Ascending aorta (tissue), 2 donors: ENCODE measurements at regions not wholly inside any gene's neighbourhood (a gene's known extent, or its start where the extent isn't known, plus 50 kb on each side); places are given as distances from the start of the nearest gene placed in this dataset.

Experiments used
- DNase-seq, 2 donors: peaks; one replicate each; pipeline ENCODE4 v3.0.0-alpha.2; 2019; ENCODE audit warnings: low spot score in 2 of 2
- H3K27ac ChIP-seq, 2 donors: fragments of 200-600 bp; sonication (generic); one replicate each; pipeline ENCODE4 v1.5.1; 2016 to 2017; ENCODE audit warnings: mild to moderate bottlenecking in 1 of 2
- H3K27me3 ChIP-seq: fragments of 200-600 bp; sonication (generic); one replicate; pipeline ENCODE4 v1.5.1; 2017
- H3K36me3 ChIP-seq, 2 donors: fragments of 200-600 bp; sonication (generic); one replicate each; pipeline ENCODE4 v1.5.1; 2016
- H3K4me1 ChIP-seq, 2 donors: fragments of 200-600 bp; sonication (generic); one replicate each; pipeline ENCODE4 v1.5.1; 2016 to 2017; ENCODE audit warnings: mild to moderate bottlenecking in 1 of 2
- H3K4me3 ChIP-seq, 2 donors: fragments of 200-600 bp; sonication (generic); one replicate each; pipeline ENCODE4 v1.5.1; 2016 to 2017; ENCODE audit warnings: mild to moderate bottlenecking in 1 of 2
- H3K9me3 ChIP-seq, 2 donors: fragments of 200-600 bp; sonication (generic); one replicate each; pipeline ENCODE4 v1.5.1; 2016
- CTCF ChIP-seq, 3 experiments: fragments of 200-600 bp in 2 of 3; fragments of 450-650 bp in 1 of 3; sonication (generic) in 2 of 3; IDR thresholded peaks; one replicate each; pipeline ENCODE4 v1.5.1; 2016 to 2019; ENCODE audit warnings: antibody characterized with exemption in 3 of 3, mild to moderate bottlenecking in 1 of 3, moderate library complexity in 1 of 3
- intact Hi-C: fragments of 100-400 bp; cut with DNase I; formaldehyde crosslinking; loops from one replicate; pipeline ENCODE4 v1.15.1; 2023

DNA sequence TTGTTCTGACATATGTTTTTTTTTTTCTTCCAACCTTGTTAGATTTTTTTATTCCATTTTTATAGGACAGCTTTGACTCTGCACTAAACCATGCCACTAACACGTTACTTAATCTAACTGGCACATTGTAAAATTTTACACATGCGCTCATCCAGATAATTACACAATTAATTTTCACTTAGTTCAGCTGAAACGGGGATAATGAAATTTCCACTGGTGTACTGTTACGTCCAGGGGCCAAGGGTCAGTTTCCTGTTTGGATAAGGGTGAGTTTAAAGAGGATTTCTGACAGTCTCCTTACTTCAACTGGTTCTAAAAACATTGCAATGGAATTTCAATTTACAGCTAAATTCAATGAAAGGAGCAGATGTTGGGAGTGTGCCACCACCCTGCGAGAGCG, 221.8 kb upstream of the CEP162 start:
- intact Hi-C loops, result loop anchor here (5.0 kb wide), 1 partner anchor 43 kb away; no protein-coding TSS in a partner anchor
- Histone ChIP-seq H3K4me3 (no peak overlapping the region), H3K36me3 (no peaks in the 10 kb centered on the region), H3K4me1 (no peaks in the 10 kb centered on the region), H3K9me3 (no peaks in the 10 kb centered on the region), H3K27me3 (no peaks in the 10 kb centered on the region), H3K27ac (no peak overlapping the region)
- TF ChIP-seq CTCF (IDR thresholded peaks at IDR 0.05), result no peak
- no peak for DNase-seq

- TF ChIP-seq CTCF (IDR thresholded peaks at IDR 0.05), result no peak
- no peaks in the 10 kb centered on the region for H3K36me3 ChIP-seq
- no peak overlapping the region for H3K27ac ChIP-seq
- H3K4me1 ChIP-seq, result no peaks in the 10 kb centered on the region
- intact Hi-C loops, result loop anchor here (5.0 kb wide), 1 partner anchor 44 kb away; no protein-coding TSS in a partner anchor
- no peak overlapping the region for H3K4me3 ChIP-seq
- DNase-seq, result no peak
- no peaks in the 10 kb centered on the region for H3K27me3 ChIP-seq
- H3K9me3 ChIP-seq, result no peaks in the 10 kb centered on the region
Observed at GRCh38 chr6:84448331-84448730, 220.9 kb upstream of the CEP162 start.

GRCh38 chr6:84447651-84448050, 220.2 kb upstream of the CEP162 start:
- intact Hi-C loops, result loop anchor here (5.0 kb wide), 1 partner anchor 45 kb away; no protein-coding TSS in a partner anchor
- no peaks in the 10 kb centered on the region for H3K36me3 ChIP-seq
- H3K27me3 ChIP-seq, result no peaks in the 10 kb centered on the region
- H3K4me3 ChIP-seq, result no peak overlapping the region
- TF ChIP-seq CTCF (IDR thresholded peaks at IDR 0.05), result no peak
- H3K4me1 ChIP-seq, result no peaks in the 10 kb centered on the region
- H3K27ac ChIP-seq, result no peak overlapping the region
- no peaks in the 10 kb centered on the region for H3K9me3 ChIP-seq
- no peak for DNase-seq

DNA sequence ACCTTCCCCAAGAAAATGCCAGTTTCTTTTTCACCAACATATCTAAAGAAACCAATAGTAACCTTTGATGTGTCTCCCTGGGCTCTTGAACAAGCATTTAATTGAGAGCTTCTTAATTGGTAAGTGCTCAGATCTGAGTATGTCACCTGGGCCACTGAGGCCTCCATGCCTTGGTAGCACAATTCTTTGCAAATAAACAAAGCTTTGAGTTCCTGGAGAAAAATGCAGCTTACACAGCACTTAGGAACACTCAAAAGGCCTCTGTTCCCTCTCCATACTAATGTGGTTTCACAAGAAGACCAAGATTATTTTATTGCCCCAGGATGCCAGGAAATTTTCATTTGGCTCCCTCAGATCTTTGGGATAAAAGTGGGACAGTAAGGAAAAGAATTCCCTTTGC, 217.6 kb upstream of the CEP162 start:
- H3K4me3 ChIP-seq, result no peak overlapping the region
- no peaks in the 10 kb centered on the region for H3K27me3 ChIP-seq
- intact Hi-C loops, result loop anchor here (5.0 kb wide), 1 partner anchor 47 kb away; no protein-coding TSS in a partner anchor
- no peak overlapping the region for H3K27ac ChIP-seq
- H3K36me3 ChIP-seq, result no peaks in the 10 kb centered on the region
- no peak for DNase-seq
- TF ChIP-seq CTCF (IDR thresholded peaks at IDR 0.05), result no peak
- no peaks in the 10 kb centered on the region for H3K9me3 ChIP-seq
- H3K4me1 ChIP-seq, result no peaks in the 10 kb centered on the region

DNA sequence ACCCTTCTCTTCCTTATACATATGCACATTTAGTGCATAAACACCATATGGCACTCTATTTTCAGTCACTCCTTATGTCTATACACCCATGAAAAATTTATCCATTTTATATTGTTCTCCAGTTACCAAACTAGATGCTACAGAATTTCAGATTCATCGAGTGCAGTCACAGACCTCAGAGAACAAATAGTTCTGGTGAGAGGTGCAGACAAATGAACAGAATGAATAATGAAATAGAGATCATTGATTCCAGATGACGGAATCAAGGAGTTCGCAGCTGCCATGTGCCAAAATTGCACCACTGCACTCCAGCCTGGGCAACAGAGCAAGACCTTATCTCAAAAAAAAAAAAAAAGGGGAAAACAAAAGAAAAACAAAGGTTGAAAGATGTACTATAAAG, 214.8 kb upstream of the CEP162 start:
- intact Hi-C loops, result no loop called here
- TF ChIP-seq CTCF (IDR thresholded peaks at IDR 0.05), result no peak
- no peak overlapping the region for H3K27ac ChIP-seq
- no peak overlapping the region for H3K4me3 ChIP-seq
- H3K4me1 ChIP-seq, result no peaks in the 10 kb centered on the region
- DNase-seq, result no peak
- no peaks in the 10 kb centered on the region for H3K36me3 ChIP-seq
- H3K9me3 ChIP-seq, result no peaks in the 10 kb centered on the region
- H3K27me3 ChIP-seq, result no peaks in the 10 kb centered on the region

GRCh38 chr6:84441456-84441855, 214.0 kb upstream of the CEP162 start:
- no peaks in the 10 kb centered on the region for H3K9me3 ChIP-seq
- H3K4me3 ChIP-seq, result no peak overlapping the region
- no peaks in the 10 kb centered on the region for H3K36me3 ChIP-seq
- intact Hi-C loops, result no loop called here
- TF ChIP-seq CTCF (IDR thresholded peaks at IDR 0.05), result no peak
- no peaks in the 10 kb centered on the region for H3K4me1 ChIP-seq
- no peak for DNase-seq
- H3K27ac ChIP-seq, result no peak overlapping the region
- no peaks in the 10 kb centered on the region for H3K27me3 ChIP-seq
